IMR-90 (cell line): ENCODE measurements at regions not wholly inside any gene's neighbourhood (a gene's known extent, or its start where the extent isn't known, plus 50 kb on each side); places are given as distances from the start of the nearest gene placed in this dataset.

Source experiments
- ATAC-seq: fragments of 200-7000 bp; cut with Tn5 transposase; 2 replicates; pipeline ENCODE4 v1.9.1; 2020; ENCODE audit warnings: low read depth, mild to moderate bottlenecking, moderate library complexity
- BruUV-seq: library from RNA; stranded (reverse); fragments of 400-500 nt; replicated peaks from 2 replicates; lab custom pipeline; 2021; lab: Mats Ljungman, UMichigan
- CTCF ChIA-PET: fragments of 300-600 bp; formaldehyde crosslinking; extraction: SDS; loops from one replicate; lab custom pipeline; 2021; ENCODE audit warnings: antibody characterized with exemption; lab: Yijun Ruan, JAX
- POLR2A ChIA-PET: fragments of 300-600 bp; sonication (Branson Sonifier 250); formaldehyde crosslinking; loops from one replicate; lab custom pipeline; 2022; ENCODE audit warnings: antibody characterized with exemption; ENCODE audit not compliant: unreplicated experiment; lab: Charles Lee
- DNase-seq: peaks from one replicate; pipeline ENCODE4 v3.0.0; 2013
- H2AFZ ChIP-seq: replicated peaks from 2 replicates; pipeline ENCODE3; 2013; ENCODE audit warnings: low read length, mild to moderate bottlenecking; ENCODE audit not compliant: poor library complexity
- H2AK5ac ChIP-seq: 2 replicates; pipeline ENCODE4 v1.6.1; 2013; ENCODE audit warnings: low read depth, low read length, inconsistent platforms
- H2AK9ac ChIP-seq: replicated peaks from 2 replicates; pipeline ENCODE3; 2013; ENCODE audit warnings: mild to moderate bottlenecking, low read depth, low read length, moderate library complexity; ENCODE audit not compliant: poor library complexity
- H2BK120ac ChIP-seq: 2 replicates; pipeline ENCODE4 v1.6.1; 2013; ENCODE audit warnings: low read depth, low read length, inconsistent platforms
- H2BK15ac ChIP-seq: 3 replicates; pipeline ENCODE4 v1.6.1; 2013; ENCODE audit warnings: low read depth, low read length, inconsistent platforms
- H2BK20ac ChIP-seq: 2 replicates; pipeline ENCODE4 v1.6.1; 2013; ENCODE audit warnings: low read depth, mild to moderate bottlenecking, inconsistent platforms, low read length, moderate library complexity
- H2BK5ac ChIP-seq: 2 replicates; pipeline ENCODE4 v1.6.1; 2013; ENCODE audit warnings: mild to moderate bottlenecking, low read depth, low read length, inconsistent platforms; ENCODE audit not compliant: poor library complexity, severe bottlenecking
- H3K14ac ChIP-seq: replicated peaks from 2 replicates; pipeline ENCODE4 v1.6.1; 2013; ENCODE audit warnings: low read depth, low read length, inconsistent platforms
- H3K18ac ChIP-seq: 2 replicates; pipeline ENCODE4 v1.6.1; 2013; ENCODE audit warnings: low read depth, low read length, control low read depth
- H3K23ac ChIP-seq: 2 replicates; pipeline ENCODE4 v1.6.1; 2013; ENCODE audit warnings: low read depth, low read length, inconsistent platforms
- H3K27ac ChIP-seq: 2 replicates; pipeline ENCODE4 v1.5.1; 2013; ENCODE audit warnings: mild to moderate bottlenecking, control low read depth, low read length; ENCODE audit not compliant: insufficient read depth
- H3K27me3 ChIP-seq: 2 replicates; pipeline ENCODE4 v1.6.1; 2013; ENCODE audit warnings: low read length; ENCODE audit not compliant: control insufficient read depth, insufficient read depth
- H3K36me3 ChIP-seq: 2 replicates; pipeline ENCODE4 v1.6.1; 2013; ENCODE audit warnings: low read length, mixed read lengths; ENCODE audit not compliant: control insufficient read depth, insufficient read depth
- H3K4ac ChIP-seq: 2 replicates; pipeline ENCODE4 v1.6.1; 2013; ENCODE audit warnings: low read depth, low read length, inconsistent platforms
- H3K4me1 ChIP-seq: 2 replicates; pipeline ENCODE4 v1.6.1; 2013; ENCODE audit warnings: low read length, mixed read lengths; ENCODE audit not compliant: control insufficient read depth, insufficient read depth
- H3K4me2 ChIP-seq: 2 replicates; pipeline ENCODE4 v1.6.1; 2013; ENCODE audit warnings: low read depth, mild to moderate bottlenecking, control low read depth, low read length, moderate library complexity
- H3K4me3 ChIP-seq: 2 replicates; pipeline ENCODE4 v1.5.1; 2013; ENCODE audit warnings: low read depth, mild to moderate bottlenecking, control low read depth, low read length, moderate library complexity; ENCODE audit not compliant: insufficient read depth
- H3K56ac ChIP-seq: 2 replicates; pipeline ENCODE4 v1.6.1; 2013; ENCODE audit warnings: low read length, inconsistent platforms; ENCODE audit not compliant: insufficient read depth; ENCODE audit errors: extremely low read depth
- H3K79me1 ChIP-seq, 2 experiments: 2 replicates each; pipeline ENCODE4 v1.6.1; 2013; ENCODE audit warnings: low read length in 2 of 2, inconsistent platforms in 1 of 2, low read depth in 1 of 2
- H3K9ac ChIP-seq: 2 replicates; pipeline ENCODE4 v1.6.1; 2013; ENCODE audit warnings: low read depth, low read length, control low read depth
- H3K9me1 ChIP-seq: 2 replicates; pipeline ENCODE4 v1.6.1; 2013; ENCODE audit warnings: low read length, inconsistent platforms; ENCODE audit not compliant: insufficient read depth
- H3K9me3 ChIP-seq: 2 replicates; pipeline ENCODE4 v1.6.1; 2013; ENCODE audit warnings: low read length; ENCODE audit not compliant: control insufficient read depth, insufficient read depth
- H4K20me1 ChIP-seq: 2 replicates; pipeline ENCODE4 v1.6.1; 2013; ENCODE audit warnings: low read length, inconsistent platforms; ENCODE audit not compliant: insufficient read depth
- H4K5ac ChIP-seq: 2 replicates; pipeline ENCODE4 v1.6.1; 2013; ENCODE audit warnings: mild to moderate bottlenecking, low read depth, low read length, control low read depth
- H4K8ac ChIP-seq, 2 experiments: 2 replicates each; pipeline ENCODE4 v1.6.1; 2013; ENCODE audit warnings: low read depth in 2 of 2, low read length in 2 of 2, control low read depth in 1 of 2, inconsistent platforms in 1 of 2
- H4K91ac ChIP-seq: 2 replicates; pipeline ENCODE4 v1.6.1; 2013; ENCODE audit warnings: low read depth, low read length, inconsistent platforms; ENCODE audit not compliant: insufficient read depth
- CHD1 ChIP-seq: IDR thresholded peaks from 2 replicates; pipeline ENCODE4 v1.6.1; 2012; ENCODE audit warnings: low read depth, low read length, improper control_type of control experiment
- MAZ ChIP-seq: IDR thresholded peaks from 2 replicates; pipeline ENCODE4 v1.6.1; 2012; ENCODE audit warnings: low read depth, mild to moderate bottlenecking, low read length, improper control_type of control experiment, moderate library complexity, borderline replicate concordance
- SMC3 ChIP-seq: fragments of 150-350 bp; IDR thresholded peaks from 2 replicates; pipeline ENCODE4 v1.6.1; 2016; ENCODE audit warnings: low read depth, mild to moderate bottlenecking, antibody characterized with exemption, low read length, moderate library complexity
- USF2 ChIP-seq: fragments of 150-350 bp; IDR thresholded peaks from 2 replicates; pipeline ENCODE4 v1.6.1; 2017; ENCODE audit warnings: mild to moderate bottlenecking, antibody characterized with exemption, low read length, low read depth
- WGBS, 2 experiments: methylation state at CpG; one replicate each; pipeline versions ENCODE4 v1.1.5 to v1.1.7; 2013; ENCODE audit warnings: missing lambda C conversion rate in 2 of 2; ENCODE audit not compliant: insufficient read length in 1 of 2; ENCODE audit errors: extremely low coverage in 2 of 2; 5-methylcytosine and 5-hydroxymethylcytosine counted together
- dilution Hi-C: fragments of 300-500 bp; cut with HindIII; formaldehyde crosslinking; loops from one replicate; pipeline ENCODE4 v1.14.3; 2018; ENCODE audit warnings: low sequenced_read_pairs; ENCODE audit not compliant: unreplicated experiment
- in situ Hi-C: fragments of 300-500 bp; cut with MboI; formaldehyde crosslinking; loops from 3 replicates; pipeline ENCODE4 v1.14.3; 2019; ENCODE audit warnings: low sequenced_read_pairs, inconsistent platforms, mixed read lengths
- intact Hi-C: fragments of 100-400 bp; cut with micrococcal nuclease; formaldehyde crosslinking; loops from 2 replicates; pipeline ENCODE4 v1.10.0; 2022

GRCh38 chr5:92215116-92215515 lies 832.0 kb upstream of the ARRDC3 start:
- Histone ChIP-seq H3K56ac (no peak overlapping the region), H2BK15ac (no peak overlapping the region), H3K27me3 (no peaks in the 10 kb centered on the region), H2AK5ac (no peak overlapping the region), H3K4me3 (no peak overlapping the region), H3K9me3 (no peaks in the 10 kb centered on the region), H4K5ac (no peak overlapping the region), H3K79me1 (no peaks in the 10 kb centered on the region), H2BK20ac (no peak overlapping the region), H2BK5ac (no peak overlapping the region), H2BK120ac (no peak overlapping the region), H3K9ac (no peak overlapping the region), H3K27ac (no peak overlapping the region), H4K8ac (no peak overlapping the region), H3K4ac (no peak overlapping the region), H4K20me1 (no peaks in the 10 kb centered on the region), H3K9me1 (no peaks in the 10 kb centered on the region), H3K4me1 (no peaks in the 10 kb centered on the region), H3K14ac (no peak overlapping the region), H3K4me2 (no peak overlapping the region), H2AFZ (no peak overlapping the region), H2AK9ac (no peak overlapping the region), H4K91ac (no peak overlapping the region), H3K23ac (no peak overlapping the region), H3K36me3 (no peaks in the 10 kb centered on the region), H3K18ac (no peak overlapping the region)
- DNase-seq (no peak), ATAC-seq (no peak)
- intact Hi-C loops: no loop called here
- in situ Hi-C loops: no loop called here
- POLR2A ChIA-PET: no interaction called here
- no peak for TF ChIP-seq USF2
- no peak for TF ChIP-seq SMC3
- TF ChIP-seq MAZ: no peak
- TF ChIP-seq CHD1: no peak
- no CpG with 5 or more reads among the region's 1 CpG for WGBS, 2 experiments
- BruUV-seq: no TSS peak
- CTCF ChIA-PET: no interaction called here
- dilution Hi-C loops: no loop called here
